ENCODE measurements at regions not wholly inside any gene's neighbourhood (a gene's known extent, or its start where the extent isn't known, plus 50 kb on each side); places are given as distances from the start of the nearest gene placed in this dataset.

- ChIA-PET CTCF (ENCODE audit: partially characterized antibody) (interaction anchor here (0.5 to 5.0 kb wide), 37 partner anchors 10 to 1042 kb away, joined by 3 to 45 read pairs (median 3); partner anchors contain the start of gene SEMA3C), POLR2A (ENCODE audit: partially characterized antibody) (no interaction called here)
- no peak overlapping the region; the same call in 1 of the 2 replicates for H2BK12ac ChIP-seq (ENCODE audit: low read depth, low read length)
- H2BK20ac ChIP-seq (ENCODE audit: low read length), result no peak overlapping the region
- no peak overlapping the region for H3K56ac ChIP-seq (replicated peaks; ENCODE audit: insufficient read length, low read depth, low read length)
- no peaks in the 10 kb centered on the region for H3K23me2 ChIP-seq (ENCODE audit: low read depth, low read length)
- H3K9me3 ChIP-seq (ENCODE audit: insufficient read depth in 2 of 2, low read depth in 1 of 2, low read length in 1 of 2), result no peaks in the 10 kb centered on the region
- H3K14ac ChIP-seq (ENCODE audit: insufficient read length), result no peak overlapping the region
- TF ChIP-seq CTCF (IDR thresholded peaks at IDR 0.05; ENCODE audit: control extremely low read depth in 1 of 3, insufficient read depth in 1 of 3, low read depth in 1 of 3, low read length in 3 of 3) (peak; percentile 56 to 83 (median 80)), SRF (IDR thresholded peaks at IDR 0.05; ENCODE audit: low read depth, low read length) (peak; percentile 38; the same call in 1 of the 2 replicates), JUND (IDR thresholded peaks at IDR 0.05; ENCODE audit: low read length) (no peak), RAD21 (IDR thresholded peaks at IDR 0.05 in 1 of 2, conservative IDR thresholded peaks at IDR 0.05 in 1 of 2; ENCODE audit: low read depth in 2 of 2, low read length in 2 of 2) (peak; percentile 88 to 91), TEAD4 (IDR thresholded peaks at IDR 0.05; ENCODE audit: low read depth, low read length) (peak; percentile 68)
- no peak overlapping the region for H4K8ac ChIP-seq (ENCODE audit: extremely low read depth, insufficient read depth, low read length)
- H3K18ac ChIP-seq (ENCODE audit: extremely low read depth, low read length), result no peak overlapping the region
- no peak overlapping the region for H3K27ac ChIP-seq (ENCODE audit: low read depth, low read length)
- H2AFZ ChIP-seq (ENCODE audit: low read length), result peak overlapping the region; percentile 99
- no peak overlapping the region for H2BK5ac ChIP-seq (ENCODE audit: low read depth, low read length)
- H3K23ac ChIP-seq (ENCODE audit: insufficient read length), result no peak overlapping the region
- H3K27me3 ChIP-seq (replicated peaks in 1 of 4; ENCODE audit: control insufficient read depth in 3 of 4, extremely low read depth in 1 of 4, insufficient read depth in 3 of 4, low read length in 3 of 4), result no peaks in the 10 kb centered on the region
- H3K9ac ChIP-seq (replicated peaks in 1 of 4; ENCODE audit: extremely low read depth in 1 of 4, low read depth in 3 of 4, low read length in 3 of 4), result no peak overlapping the region
- peak overlapping the region in 1 of 2 experiments; percentile 38; a peak in 2 of 4 replicates for H3K4me2 ChIP-seq (ENCODE audit: insufficient read depth in 1 of 2, low read depth in 2 of 2, low read length in 2 of 2)
- FAIRE-seq (peak; percentile 70), DNase-seq (ENCODE audit: low read depth in 1 of 2, low spot score in 2 of 2) (peak; percentile 25 to 69)
- no peaks in the 10 kb centered on the region for H4K20me1 ChIP-seq (replicated peaks in 1 of 2; ENCODE audit: control insufficient read depth in 1 of 2, insufficient read depth in 2 of 2, low read length in 2 of 2)
- no peaks in the 10 kb centered on the region for H3K79me2 ChIP-seq (ENCODE audit: control insufficient read depth in 1 of 2, insufficient read depth in 2 of 2, low read length in 2 of 2)
- H3K79me1 ChIP-seq (ENCODE audit: low read depth, low read length), result no peaks in the 10 kb centered on the region
- H3K4me1 ChIP-seq (replicated peaks in 1 of 4; ENCODE audit: control insufficient read depth in 3 of 4, insufficient read depth in 4 of 4, low read length in 3 of 4), result no peaks in the 10 kb centered on the region
- no peak overlapping the region for H4K91ac ChIP-seq (replicated peaks; ENCODE audit: insufficient read length, low read length)
- WGBS, 2 experiments (ENCODE audit: extremely low coverage in 1 of 2, insufficient coverage in 1 of 2, insufficient read length in 1 of 2, insufficient replicate concordance in 2 of 2, low coverage in 1 of 2, low lambda C conversion rate in 2 of 2, missing lambda C conversion rate in 1 of 2), result 42% methylated on average over 9 of the region's 9 CpGs; no CpG with 5 or more reads in 1 of the 2 experiments
- H3K36me3 ChIP-seq (ENCODE audit: control insufficient read depth in 2 of 4, insufficient read depth in 4 of 4, low read length in 3 of 4), result no peaks in the 10 kb centered on the region
- no peak overlapping the region for H3K4me3 ChIP-seq (ENCODE audit: extremely low read depth in 1 of 4, insufficient read depth in 2 of 4, low read depth in 3 of 4, low read length in 4 of 4)
- no peak overlapping the region for H3K4ac ChIP-seq (replicated peaks; ENCODE audit: insufficient read length, low read depth, low read length)
- H2BK120ac ChIP-seq (replicated peaks; ENCODE audit: low read depth, low read length), result no peak overlapping the region
- H4K5ac ChIP-seq (ENCODE audit: insufficient read length, low read depth, low read length), result peak overlapping the region; percentile 4
- H2BK15ac ChIP-seq (ENCODE audit: low read length), result no peak overlapping the region
- H2AK5ac ChIP-seq (ENCODE audit: low read depth, low read length), result no peak overlapping the region
Observed at GRCh38 chr7:81469869-81470723, 299.8 kb downstream of the HGF start.
